Activated CD8-positive, alpha-beta memory T cell treated with anti-CD3 and anti-CD28 coated beads for 36 hours (primary cell): ENCODE measurements at regions not wholly inside any gene's neighbourhood (a gene's known extent, or its start where the extent isn't known, plus 50 kb on each side); places are given as distances from the start of the nearest gene placed in this dataset.

ENCODE experiments used
- CTCF ChIA-PET: fragments of 350-600 bp; sonication (Branson Sonifier 250); formaldehyde crosslinking; loops from one replicate; lab custom pipeline; 2021; ENCODE audit warnings: antibody characterized with exemption; lab: Charles Lee
- POLR2A ChIA-PET: fragments of 350-600 bp; sonication (Branson Sonifier 250); formaldehyde crosslinking; loops from one replicate; lab custom pipeline; 2021; ENCODE audit warnings: antibody characterized with exemption; lab: Charles Lee

- CTCF ChIA-PET: no interaction called here
- POLR2A ChIA-PET: no interaction called here
Measured at GRCh38 chr14:42323426-42323825, 716.8 kb downstream of the LRFN5 start.

GRCh38 chr14:42322531-42323284 is 716.0 kb downstream of the LRFN5 start:
- ChIA-PET POLR2A (no interaction called here), CTCF (no interaction called here)

DNA sequence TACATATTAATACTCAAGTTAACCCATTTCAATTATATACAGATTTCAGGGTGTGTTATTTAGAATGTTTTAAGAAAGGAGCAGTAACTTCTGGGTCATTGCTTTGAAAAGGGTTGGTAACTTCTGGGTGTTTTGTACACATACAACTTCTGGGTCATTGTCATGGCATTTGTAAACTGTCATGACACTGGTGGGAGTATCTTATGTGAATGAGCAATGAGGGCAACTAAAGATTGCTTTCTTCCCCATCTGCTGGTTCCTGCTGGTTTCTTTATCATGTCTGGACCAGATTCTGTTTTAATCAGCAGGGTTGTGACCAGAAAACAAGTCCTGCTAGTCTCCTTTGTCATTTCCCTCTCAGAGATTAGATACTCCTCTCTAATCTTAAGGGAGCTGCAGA is 713.3 kb downstream of the LRFN5 start:
- CTCF ChIA-PET: no interaction called here
- POLR2A ChIA-PET: no interaction called here

GRCh38 chr14:42316693-42317092 is 710.0 kb downstream of the LRFN5 start:
- CTCF ChIA-PET: no interaction called here
- POLR2A ChIA-PET: no interaction called here

DNA sequence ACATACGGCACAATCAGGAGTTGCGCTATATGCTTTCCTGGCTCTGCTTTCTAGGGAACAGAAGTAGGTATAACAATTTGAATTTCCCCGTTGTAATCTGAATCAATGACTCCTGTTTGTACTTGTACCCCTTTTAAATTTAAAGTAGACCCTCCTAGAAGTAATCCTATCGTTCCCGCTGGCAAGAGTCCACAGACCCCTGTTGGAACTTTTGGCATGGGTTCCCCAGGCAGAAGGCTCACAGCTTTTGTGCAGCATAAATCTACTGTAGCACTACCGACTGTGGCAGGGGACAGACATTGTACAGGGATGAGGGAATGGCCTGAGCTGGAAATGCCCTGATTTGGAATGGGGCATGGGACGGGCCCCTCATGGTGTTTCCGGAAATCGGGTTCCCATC is 705.2 kb downstream of the LRFN5 start:
- ChIA-PET CTCF (no interaction called here), POLR2A (no interaction called here)

DNA sequence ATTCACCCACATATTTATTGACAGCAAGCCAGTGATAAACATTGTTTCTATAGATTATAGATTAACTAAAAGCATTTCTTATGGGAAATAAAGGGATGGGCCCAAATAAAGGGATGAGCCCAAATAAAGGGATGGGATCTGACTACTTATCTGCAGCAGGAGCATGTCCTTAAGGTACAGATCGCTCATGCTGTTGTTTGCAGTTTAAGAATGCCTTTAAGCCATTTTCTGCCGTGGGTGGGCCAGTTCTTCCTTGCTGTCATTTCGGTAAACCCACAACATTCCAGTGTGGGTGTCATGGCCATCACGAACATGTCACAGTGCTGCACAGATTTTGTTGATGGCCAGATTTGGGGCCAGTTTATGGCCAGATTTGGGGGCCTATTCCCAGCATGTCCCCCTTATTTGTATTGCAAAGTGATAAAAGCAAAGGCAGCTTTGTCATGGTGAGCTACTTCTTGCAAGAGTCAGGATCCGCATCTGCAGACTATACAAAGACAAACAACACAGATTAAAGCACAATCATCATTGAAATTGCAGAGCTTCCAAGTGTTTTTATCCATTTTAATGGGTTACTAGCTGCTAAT is 700.7 kb downstream of the LRFN5 start:
- ChIA-PET POLR2A (no interaction called here), CTCF (no interaction called here)

GRCh38 chr14:42299692-42300091 is 693.0 kb downstream of the LRFN5 start:
- CTCF ChIA-PET: no interaction called here

GRCh38 chr14:42293180-42293579 is 686.5 kb downstream of the LRFN5 start:
- ChIA-PET CTCF (no interaction called here), POLR2A (no interaction called here)

More at GRCh38 chr14:42299692-42300091, 693.0 kb downstream of the LRFN5 start:
- POLR2A ChIA-PET: no interaction called here

GRCh38 chr14:42277840-42278239 is 671.2 kb downstream of the LRFN5 start:
- ChIA-PET POLR2A (no interaction called here), CTCF (no interaction called here)

DNA sequence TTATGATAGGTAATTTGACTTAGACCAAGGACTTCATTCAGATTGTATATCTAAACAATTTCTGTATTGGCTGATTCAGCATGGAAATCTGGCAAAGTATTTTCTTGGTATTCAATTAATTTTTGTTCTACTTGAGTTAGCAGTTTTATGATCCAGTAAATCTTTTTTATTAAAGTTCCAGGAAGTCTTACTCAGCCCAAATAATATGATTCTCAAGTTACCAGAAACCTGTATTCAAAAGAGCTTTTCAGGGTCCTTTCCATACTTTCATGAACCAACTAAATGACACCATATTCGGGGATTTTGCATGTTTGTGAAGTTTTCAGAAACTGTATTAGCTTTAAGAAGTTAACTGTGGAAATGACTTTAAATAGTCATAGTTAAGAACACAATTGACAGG is 662.6 kb downstream of the LRFN5 start:
- ChIA-PET POLR2A (no interaction called here), CTCF (no interaction called here)

DNA sequence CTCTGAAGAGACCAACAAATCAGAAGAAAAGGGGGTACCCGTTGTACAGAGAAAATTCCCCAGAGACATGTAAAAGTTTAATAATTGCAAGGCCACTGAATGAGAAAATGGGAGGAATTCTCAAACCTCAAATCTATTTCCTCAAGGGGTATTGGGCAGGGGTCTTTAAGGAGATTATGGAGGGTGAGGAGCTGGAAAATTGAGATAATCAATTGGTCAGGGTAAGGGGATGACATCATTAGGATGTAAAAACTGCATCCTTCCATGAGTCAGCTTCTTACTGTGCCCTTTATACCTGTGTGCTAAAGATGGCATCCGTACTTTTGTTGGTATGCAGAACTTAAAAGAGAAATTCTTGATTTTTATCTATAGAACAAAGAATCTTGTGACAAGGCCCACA is 641.5 kb downstream of the LRFN5 start:
- CTCF ChIA-PET: no interaction called here
- POLR2A ChIA-PET: no interaction called here

DNA sequence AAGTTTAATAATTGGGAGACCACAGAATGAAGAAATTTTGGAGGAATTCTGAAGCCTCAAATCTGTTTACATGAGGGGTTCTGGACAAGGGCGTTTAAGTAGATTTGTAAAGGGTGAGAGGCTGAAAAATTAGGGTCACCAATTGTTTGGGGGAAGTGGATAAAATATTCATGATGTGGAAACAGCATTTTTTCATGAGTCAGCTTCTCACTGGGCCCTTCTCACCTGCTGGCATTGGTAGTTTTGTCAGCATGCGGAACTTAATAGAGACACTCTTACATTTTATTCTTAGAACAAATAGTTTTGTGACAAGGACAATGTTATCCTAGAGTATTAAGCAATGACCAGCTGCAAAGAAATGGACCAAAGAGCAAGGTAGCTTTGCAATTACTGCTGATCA is 634.4 kb downstream of the LRFN5 start:
- CTCF ChIA-PET: no interaction called here
- POLR2A ChIA-PET: no interaction called here

DNA sequence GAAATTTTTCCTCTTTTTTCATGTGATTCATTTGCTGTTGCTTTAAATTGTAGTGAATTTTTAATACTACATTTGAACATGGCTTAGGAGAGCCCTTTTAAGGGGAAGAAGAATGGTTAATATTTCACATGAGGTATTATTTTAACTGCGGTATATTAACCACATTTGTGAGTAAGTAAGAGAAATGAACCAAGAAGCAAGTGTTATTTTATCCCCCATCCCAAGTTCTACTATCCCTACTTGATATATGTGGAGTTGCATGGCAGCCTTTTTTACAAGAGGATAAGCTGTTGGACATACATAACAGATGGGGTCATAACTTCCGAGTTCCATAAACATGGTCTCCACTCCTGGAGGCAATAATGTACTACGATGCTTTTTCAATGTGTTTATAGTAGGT is 623.3 kb downstream of the LRFN5 start:
- CTCF ChIA-PET: no interaction called here
- POLR2A ChIA-PET: no interaction called here

DNA sequence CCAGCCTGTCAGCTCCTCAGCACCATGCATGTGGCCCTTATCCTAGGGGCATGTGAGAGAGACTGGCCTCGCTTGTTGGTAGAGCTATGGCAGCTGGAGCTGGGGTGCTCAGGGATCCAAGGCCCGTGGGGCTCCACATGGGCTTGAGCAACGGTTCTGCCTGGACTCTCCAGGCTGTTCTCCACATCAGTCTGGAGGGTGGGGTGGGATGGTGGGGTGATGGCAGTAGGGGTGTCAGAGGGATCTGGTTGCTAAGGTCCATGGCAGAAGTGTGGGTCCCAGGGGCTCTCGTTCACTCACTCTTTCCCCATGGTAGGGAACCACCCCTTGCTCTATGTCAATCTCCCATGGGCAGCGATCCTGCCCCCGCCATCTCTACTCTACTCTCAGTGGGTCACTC is 622.6 kb downstream of the LRFN5 start:
- POLR2A ChIA-PET: no interaction called here
- CTCF ChIA-PET: no interaction called here

DNA sequence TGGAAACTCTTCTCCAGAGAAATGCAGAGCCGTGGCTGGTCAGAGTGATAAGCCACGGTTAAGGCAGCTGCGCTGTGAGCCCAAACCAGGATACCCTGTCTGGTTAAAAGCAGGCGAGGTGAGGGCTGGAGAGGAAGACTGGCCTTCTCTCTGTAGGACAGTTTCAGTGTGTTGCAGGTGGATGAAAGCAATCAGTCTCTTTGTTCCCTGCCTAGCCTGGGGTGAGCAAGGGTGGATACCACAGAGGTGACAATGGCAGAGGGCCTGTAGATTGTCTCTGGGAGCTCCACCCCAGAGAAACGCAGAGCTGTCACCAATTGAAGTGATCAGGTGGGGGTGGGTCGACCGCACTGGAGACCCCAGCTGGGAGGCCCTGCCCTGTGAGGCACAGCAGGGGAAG is 621.9 kb downstream of the LRFN5 start:
- ChIA-PET CTCF (no interaction called here), POLR2A (no interaction called here)

DNA sequence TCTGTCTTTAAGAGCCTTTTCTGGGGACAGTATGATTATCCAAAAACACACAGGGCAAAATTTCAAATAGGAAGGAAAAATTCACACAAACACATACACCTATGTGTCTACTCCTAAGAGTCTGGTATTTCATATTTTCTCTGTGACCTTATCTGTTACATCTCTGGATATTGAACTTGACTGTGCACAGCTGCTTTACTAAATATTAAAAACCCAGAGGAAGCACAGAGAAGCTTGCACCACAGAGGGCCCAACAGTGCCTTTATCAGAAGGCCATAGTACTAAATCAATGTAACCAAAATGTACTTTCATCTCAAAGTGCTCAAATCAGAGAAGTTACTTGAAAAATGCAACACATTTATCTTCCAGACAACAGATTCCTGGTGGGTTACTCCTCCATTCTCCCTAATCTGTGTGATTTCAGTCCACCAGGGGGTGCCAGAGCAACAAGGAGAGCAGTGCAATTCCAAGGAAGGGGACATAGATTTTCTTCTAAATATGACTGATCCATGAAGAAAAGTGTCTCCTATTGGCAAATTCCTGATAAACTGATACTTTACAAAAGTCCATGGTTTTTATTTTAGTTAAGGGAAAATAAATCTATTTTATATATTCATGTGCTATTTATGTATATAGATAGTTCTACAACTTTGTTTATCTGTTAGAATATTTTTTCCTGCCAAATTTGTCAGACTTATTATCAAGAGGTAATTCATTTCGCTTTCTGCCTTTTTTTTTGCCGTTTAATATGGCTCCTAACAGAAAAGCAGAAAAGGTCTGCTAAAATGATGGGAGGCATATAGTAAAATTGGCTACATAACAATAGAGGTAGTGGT is 617.6 kb downstream of the LRFN5 start:
- ChIA-PET CTCF (no interaction called here), POLR2A (no interaction called here)

DNA sequence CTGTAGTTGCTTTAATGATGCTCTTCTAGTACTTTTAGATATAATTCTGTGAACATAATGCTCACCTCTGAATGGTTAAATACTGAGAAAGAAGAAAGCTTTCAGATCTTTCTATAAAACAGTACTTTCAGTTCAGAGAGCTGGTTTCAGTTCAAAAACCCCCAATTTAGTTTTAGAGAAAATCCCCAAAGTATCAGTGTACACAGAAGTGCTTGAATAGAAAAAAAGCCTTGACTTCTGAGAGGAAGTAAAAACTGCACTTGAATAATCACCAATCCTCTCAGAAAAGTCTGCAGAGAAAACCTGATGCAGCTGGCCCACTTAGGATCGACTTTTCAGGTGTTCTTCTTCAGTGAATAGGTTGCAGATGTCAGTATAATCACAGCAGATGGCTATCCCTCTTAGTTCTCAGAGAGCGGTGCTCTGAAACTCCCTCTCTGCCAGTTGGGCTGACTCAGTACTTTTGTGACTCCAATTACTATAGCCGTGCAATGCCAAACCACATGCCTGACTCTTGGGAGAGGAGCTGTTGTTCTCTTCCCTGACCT is 616.3 kb downstream of the LRFN5 start:
- POLR2A ChIA-PET: no interaction called here
- CTCF ChIA-PET: no interaction called here

- CTCF ChIA-PET: no interaction called here
- POLR2A ChIA-PET: no interaction called here
Measured at GRCh38 chr14:42214981-42215491, 608.4 kb downstream of the LRFN5 start.

GRCh38 chr14:42200957-42201356 is 594.3 kb downstream of the LRFN5 start:
- POLR2A ChIA-PET: no interaction called here
- CTCF ChIA-PET: no interaction called here

GRCh38 chr14:42198010-42198409 is 591.3 kb downstream of the LRFN5 start:
- ChIA-PET POLR2A (no interaction called here), CTCF (no interaction called here)
